Neural crest cell (in vitro differentiated cells): ENCODE measurements at regions not wholly inside any gene's neighbourhood (a gene's known extent, or its start where the extent isn't known, plus 50 kb on each side); places are given as distances from the start of the nearest gene placed in this dataset.
A peak's percentile ranks its signal among the peaks of the same experiment; 100 is the strongest.

Source experiments
- DNase-seq: peaks from one replicate; pipeline ENCODE4 v3.0.0; 2021; ENCODE audit warnings: low read depth, mixed read lengths, low spot score
- H3K27ac Mint-ChIP-seq: one replicate; pipeline ENCODE4 v1.8.0; 2021; ENCODE audit warnings: mild to moderate bottlenecking, mixed read lengths; ENCODE audit not compliant: unreplicated experiment
- H3K27me3 Mint-ChIP-seq: 2 replicates; pipeline ENCODE4 v1.8.0; 2021; ENCODE audit warnings: low read depth, mild to moderate bottlenecking, mixed read lengths
- H3K36me3 Mint-ChIP-seq: 2 replicates; pipeline ENCODE4 v1.8.0; 2021; ENCODE audit warnings: low read depth, mild to moderate bottlenecking, mixed read lengths
- H3K4me1 Mint-ChIP-seq: 2 replicates; pipeline ENCODE4 v1.8.0; 2021; ENCODE audit warnings: mixed read lengths
- H3K4me3 Mint-ChIP-seq: one replicate; pipeline ENCODE4 v1.8.0; 2021; ENCODE audit warnings: mild to moderate bottlenecking, mixed read lengths
- H3K9me3 Mint-ChIP-seq: 2 replicates; pipeline ENCODE4 v1.8.0; 2021; ENCODE audit warnings: mixed read lengths
- CTCF ChIP-seq: fragments of 200-600 bp; sonication (generic); conservative IDR thresholded peaks from 2 replicates; pipeline ENCODE4 v1.5.0; 2021; ENCODE audit warnings: antibody characterized with exemption, mild to moderate bottlenecking

GRCh38 chr2:215851082-215851481, 162.3 kb downstream of the MREG start:
- no peak for DNase-seq
- Mint-ChIP-seq H3K4me1 (peaks cover 8% of the 10 kb centered on the region), H3K36me3 (no peaks in the 10 kb centered on the region), H3K9me3 (peaks cover 6% of the 10 kb centered on the region), H3K27me3 (no peaks in the 10 kb centered on the region), H3K4me3 (no peak overlapping the region), H3K27ac (no peak overlapping the region)
- no peak for TF ChIP-seq CTCF

DNA sequence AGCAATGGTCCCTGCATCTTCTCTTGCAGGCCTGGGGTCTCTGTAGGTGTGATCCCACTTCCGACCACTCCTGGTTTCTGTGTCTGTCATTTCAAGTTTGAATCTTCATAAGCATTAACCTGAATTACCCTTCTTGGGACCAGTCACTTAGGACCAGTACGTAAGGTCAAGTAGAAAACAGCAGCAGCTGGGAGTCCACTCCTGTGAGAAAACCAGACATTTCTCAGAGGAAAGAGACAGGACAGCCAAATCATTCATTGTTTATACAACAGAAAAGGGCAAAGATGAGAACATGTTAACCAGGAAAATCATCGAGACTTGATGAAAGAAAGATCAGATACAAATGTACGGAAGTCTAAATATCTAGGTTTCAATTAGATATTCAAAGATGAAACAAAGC, 163.0 kb downstream of the MREG start:
- Mint-ChIP-seq H3K27me3 (no peaks in the 10 kb centered on the region), H3K4me1 (peaks cover 11% of the 10 kb centered on the region), H3K27ac (no peak overlapping the region), H3K4me3 (no peak overlapping the region), H3K9me3 (peaks cover 6% of the 10 kb centered on the region), H3K36me3 (no peaks in the 10 kb centered on the region)
- no peak for TF ChIP-seq CTCF
- no peak for DNase-seq

DNA sequence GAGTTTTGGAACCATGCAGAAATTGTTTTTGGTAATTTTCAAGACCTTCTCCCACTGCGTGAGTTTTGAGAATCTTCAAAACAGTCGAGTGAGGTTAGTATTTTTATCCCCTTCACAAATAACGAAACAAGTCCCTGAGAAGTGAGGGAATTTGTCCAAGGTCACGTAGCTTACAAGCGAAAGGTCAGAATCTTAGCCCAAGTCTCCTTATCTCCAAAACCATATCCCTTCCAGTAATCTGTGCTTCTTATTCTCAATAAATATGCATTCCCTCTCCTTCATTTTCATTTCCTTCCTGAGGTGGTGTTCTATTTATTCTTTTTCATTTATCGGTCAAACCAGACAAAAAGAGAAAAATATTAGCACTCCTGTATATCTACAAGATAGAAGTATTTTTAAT, 163.6 kb downstream of the MREG start:
- Mint-ChIP-seq H3K4me1 (peaks cover 11% of the 10 kb centered on the region), H3K27me3 (no peaks in the 10 kb centered on the region), H3K36me3 (no peaks in the 10 kb centered on the region), H3K4me3 (no peak overlapping the region), H3K9me3 (peaks cover 6% of the 10 kb centered on the region), H3K27ac (no peak overlapping the region)
- no peak for DNase-seq
- TF ChIP-seq CTCF = no peak

GRCh38 chr2:215848698-215849097, 164.7 kb downstream of the MREG start:
- DNase-seq = no peak
- Mint-ChIP-seq H3K27me3 (no peaks in the 10 kb centered on the region), H3K4me3 (no peak overlapping the region), H3K27ac (peak overlapping the region; percentile 31), H3K9me3 (peaks cover 2% of the 10 kb centered on the region), H3K36me3 (no peaks in the 10 kb centered on the region), H3K4me1 (peaks cover 11% of the 10 kb centered on the region)
- TF ChIP-seq CTCF = no peak

GRCh38 chr2:215848146-215848545, 165.2 kb downstream of the MREG start:
- H3K9me3 Mint-ChIP-seq = no peaks in the 10 kb centered on the region
- H3K4me3 Mint-ChIP-seq = no peak overlapping the region
- peaks cover 11% of the 10 kb centered on the region for H3K4me1 Mint-ChIP-seq
- H3K27ac Mint-ChIP-seq = no peak overlapping the region
- DNase-seq = no peak
- TF ChIP-seq CTCF = no peak
- H3K36me3 Mint-ChIP-seq = no peaks in the 10 kb centered on the region
- no peaks in the 10 kb centered on the region for H3K27me3 Mint-ChIP-seq

DNA sequence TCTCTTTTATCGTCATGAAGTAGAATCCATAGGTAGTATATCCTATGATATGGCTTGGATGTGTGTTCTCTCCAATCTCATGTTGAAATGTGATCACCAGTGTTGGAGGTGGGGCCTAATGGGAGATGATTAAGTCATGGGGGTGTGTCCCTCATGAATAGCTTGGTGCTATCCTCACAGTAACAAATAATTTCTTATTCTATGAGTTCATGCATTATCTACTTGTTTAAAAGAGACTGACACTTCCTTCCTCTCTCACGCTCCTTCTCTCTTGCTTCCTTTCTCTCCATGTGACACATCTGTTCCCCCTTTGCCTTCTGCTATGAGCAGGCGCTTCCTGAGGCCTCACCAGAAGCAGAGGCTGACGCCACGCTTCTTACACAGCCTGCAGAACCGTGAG, 165.6 kb downstream of the MREG start:
- H3K27me3 Mint-ChIP-seq = no peaks in the 10 kb centered on the region
- no peak overlapping the region for H3K4me3 Mint-ChIP-seq
- H3K27ac Mint-ChIP-seq = no peak overlapping the region
- no peak for DNase-seq
- H3K36me3 Mint-ChIP-seq = no peaks in the 10 kb centered on the region
- peaks cover 11% of the 10 kb centered on the region for H3K4me1 Mint-ChIP-seq
- H3K9me3 Mint-ChIP-seq = no peaks in the 10 kb centered on the region
- no peak for TF ChIP-seq CTCF
